ENCODE measurements at regions not wholly inside any gene's neighbourhood (a gene's known extent, or its start where the extent isn't known, plus 50 kb on each side); places are given as distances from the start of the nearest gene placed in this dataset.
A peak's percentile ranks its signal among the peaks of the same experiment; 100 is the strongest.

- DNase-seq (ENCODE audit: low read depth in 3 of 3): peak in 1 of 3 experiments; percentile 12
Measured at GRCh38 chr2:105595536-105595935, 149.2 kb upstream of the NCK2 start.

DNA sequence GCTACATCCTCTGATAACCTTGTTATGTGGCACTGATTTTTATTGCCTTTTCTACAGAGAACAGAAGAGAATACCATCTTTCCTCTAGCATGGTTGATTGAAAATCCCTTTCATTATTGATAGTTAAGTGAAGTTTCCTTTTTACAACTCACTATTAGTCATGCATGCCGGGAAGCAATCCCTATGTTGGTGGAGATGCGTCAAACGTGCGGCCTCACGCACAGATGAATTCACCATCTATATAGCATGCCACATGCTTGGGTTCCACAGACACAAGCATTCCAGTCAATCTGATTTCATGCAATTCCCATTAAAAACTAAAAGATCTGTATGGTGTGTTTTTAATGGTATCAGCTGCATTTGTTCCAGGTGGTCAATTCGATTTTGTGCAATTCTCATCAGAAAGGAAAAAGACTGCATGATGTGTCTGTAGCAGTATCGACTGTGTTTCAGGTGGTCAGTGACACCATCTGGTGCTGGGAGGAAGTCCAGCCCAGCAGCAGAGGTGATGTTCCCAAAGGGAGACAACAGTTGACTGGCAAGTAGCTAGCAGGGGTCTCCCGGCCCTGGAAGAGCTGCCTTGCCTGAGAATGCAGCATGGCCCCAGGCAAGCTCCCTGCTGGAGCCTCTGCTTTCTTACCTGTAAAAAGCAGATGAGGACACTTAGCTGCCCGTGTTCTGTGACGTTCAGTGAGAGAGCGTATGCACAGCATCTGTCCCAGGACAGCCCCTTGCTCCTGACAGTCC, 151.3 kb upstream of the NCK2 start:
- no peak for DNase-seq (ENCODE audit: low read depth in 3 of 3)

DNA sequence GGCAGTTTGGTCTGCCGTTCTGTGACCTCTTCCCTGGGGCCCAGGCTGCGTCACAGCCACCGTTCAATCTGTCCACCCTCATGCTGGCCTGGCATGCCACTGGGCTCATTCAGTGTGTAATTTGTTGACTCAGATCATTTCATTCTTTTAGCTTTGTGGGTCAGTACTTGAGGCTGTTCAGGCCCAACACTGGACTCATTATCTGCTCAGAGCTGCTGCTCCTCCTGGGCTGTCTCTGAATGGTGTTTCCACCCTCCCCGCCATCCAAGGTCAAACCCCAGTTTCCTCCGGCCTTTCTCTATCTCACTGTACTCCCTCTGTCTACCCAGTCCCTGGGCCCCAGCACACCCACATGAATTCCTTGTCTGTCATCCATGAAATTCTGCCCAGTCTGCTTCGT, 152.4 kb upstream of the NCK2 start:
- DNase-seq (ENCODE audit: low read depth in 3 of 3): no peak

DNA sequence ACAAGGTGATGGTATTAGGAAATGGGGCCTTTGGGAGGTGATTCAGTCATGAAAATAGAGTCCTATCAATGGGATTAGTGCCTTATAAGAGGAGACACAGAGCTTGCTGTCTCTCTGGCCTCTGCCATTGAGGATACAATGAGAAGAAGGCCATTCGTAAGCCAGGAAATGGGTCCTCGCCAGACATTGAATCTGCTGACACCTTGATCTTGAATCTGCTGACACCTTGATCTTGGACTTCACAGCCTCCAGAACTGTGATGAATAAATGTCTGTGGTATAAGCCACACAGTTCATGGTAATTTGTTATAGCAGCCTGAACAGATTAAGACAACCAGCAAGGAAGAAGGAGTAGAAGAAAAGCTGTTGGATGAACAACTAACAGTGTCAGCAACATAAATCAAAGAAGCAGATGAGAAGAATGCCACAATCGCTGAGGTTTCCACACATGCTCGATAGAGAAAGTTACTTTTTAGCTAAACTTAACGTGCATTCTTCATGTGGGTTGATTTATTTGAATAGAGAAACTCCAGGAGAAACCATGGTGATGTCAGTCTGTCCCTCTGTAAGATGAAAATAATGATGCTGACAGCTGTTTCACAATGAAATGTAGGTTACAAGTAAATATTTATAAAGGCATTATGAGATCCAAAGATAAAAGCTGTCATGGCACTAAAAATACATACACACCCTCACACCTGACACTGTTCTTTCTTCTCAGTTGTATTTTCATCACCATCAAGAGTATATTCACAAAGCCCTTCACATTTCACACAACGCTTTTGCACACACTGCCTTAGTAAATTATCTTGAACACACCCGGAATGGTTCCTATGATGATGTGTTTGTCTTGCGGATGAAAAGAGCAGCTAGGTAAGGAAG, 153.7 kb upstream of the NCK2 start:
- DNase-seq (ENCODE audit: low read depth in 3 of 3): no peak

DNA sequence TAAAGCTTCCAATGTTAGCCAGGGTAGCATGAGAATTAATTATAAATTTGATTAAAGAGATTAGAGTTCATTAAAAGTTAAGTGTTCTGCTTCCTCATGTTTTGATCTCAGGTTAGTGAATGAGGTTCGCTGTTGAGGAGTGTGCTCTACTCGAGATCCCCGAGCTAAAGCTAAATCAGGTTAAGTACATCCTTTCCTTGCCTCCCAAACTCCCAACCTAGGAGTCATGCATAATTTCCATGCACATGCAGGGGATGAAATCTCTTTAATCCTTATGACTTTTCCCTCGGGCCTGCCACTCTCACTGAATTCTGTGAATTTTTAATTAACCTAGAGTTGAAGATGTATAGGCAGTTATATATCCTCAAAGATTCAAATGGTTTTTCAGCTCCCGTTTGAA, 156.1 kb upstream of the NCK2 start:
- DNase-seq (ENCODE audit: low read depth in 3 of 3): no peak

DNA sequence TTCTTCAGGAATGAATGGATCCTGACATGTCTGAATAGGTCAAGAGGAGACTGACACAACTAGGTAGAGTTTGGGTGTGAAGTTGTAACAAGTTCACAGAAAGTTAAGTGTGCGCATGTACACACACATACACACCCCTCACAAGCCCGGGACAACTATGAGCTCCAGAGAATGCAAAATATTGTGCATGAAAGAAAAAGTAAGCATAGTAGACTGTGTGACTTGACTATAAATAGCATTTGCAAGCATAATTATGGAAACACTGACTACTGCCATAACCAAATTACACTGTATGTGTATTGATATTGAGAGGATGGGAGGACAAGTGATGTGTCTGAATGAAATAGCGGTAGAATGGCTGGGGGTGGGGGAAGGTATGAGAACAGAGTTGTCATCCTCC, 157.1 kb upstream of the NCK2 start:
- DNase-seq (ENCODE audit: low read depth in 3 of 3): no peak

DNA sequence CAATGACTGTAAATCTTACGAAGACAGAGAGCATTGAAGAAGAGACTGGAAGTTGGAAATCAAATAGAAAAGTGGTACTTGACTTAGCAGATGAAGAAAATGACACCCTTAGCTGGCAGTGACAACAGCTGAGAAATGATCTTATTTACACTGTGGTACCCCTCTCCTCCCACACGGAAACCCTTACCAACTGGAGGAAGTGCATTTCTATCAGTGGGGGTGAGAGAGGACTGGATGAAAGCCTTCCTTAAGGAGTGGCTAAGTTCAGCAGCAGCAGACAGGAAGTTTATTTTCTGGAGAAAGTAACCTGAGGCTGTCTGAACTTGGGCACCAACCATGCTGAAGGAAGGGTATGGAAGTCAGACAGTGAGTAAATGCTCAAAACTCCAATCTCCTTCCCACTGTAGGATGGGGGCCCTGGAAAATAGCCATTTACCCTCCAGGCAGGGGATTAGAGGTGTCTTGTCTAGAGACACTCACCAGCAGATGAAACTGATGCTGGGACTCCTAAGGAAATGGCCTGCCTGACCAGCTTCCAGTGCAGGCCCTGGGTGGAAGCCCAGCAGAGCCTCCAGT, 160.2 kb upstream of the NCK2 start:
- DNase-seq (ENCODE audit: low read depth in 3 of 3): no peak

DNA sequence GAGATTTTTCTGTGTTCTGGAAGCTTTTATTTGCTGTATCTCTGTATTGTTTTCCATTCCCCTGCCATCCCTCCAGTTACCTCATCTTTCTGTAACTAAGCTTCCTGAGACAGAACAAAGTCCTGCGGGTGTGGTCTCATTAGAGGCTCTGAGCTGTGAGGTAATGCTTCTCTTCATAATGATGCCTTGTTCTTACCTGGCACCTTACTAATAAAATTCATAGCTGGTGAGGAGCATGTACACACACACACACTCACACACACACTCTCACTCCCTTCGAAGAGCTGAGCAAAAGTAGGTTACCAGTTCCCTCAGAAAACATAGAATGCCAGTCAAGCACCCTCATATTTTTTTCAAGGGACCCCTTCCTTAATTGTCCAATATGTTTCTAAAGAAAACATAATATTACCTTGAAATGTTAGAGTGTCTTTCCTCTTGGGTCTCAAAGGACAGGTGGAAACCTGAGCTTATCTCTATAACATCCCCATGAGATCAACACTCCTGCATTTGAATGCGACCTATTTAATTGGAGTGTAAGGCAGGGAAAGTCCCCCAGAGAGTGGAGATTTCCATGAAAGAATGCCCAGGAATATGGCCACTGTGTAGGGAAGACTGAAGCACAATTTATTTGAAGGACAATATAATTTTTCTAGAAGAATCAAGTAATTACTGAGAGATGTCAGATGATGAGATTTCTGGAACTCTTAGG, 161.6 kb upstream of the NCK2 start:
- no peak for DNase-seq (ENCODE audit: low read depth in 3 of 3)

DNA sequence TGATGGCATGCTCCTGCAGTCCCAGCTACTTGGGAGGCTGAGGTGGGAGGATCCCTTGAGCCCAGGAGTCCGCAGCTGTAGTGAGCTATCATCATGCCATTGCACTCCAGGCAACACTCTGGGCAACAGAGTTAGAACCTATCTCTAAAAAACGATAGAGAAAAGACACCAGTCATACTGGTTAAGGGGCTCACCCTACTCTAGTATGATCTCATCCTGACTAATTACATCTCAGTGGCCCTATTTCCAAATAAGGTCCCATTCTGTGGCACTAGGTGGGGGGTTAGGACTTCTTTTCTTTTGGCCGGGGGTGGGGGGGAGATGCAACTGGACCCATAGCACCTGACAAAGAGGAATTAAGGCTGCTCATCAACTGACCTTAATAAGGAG, 163.2 kb upstream of the NCK2 start:
- DNase-seq (ENCODE audit: low read depth in 3 of 3): no peak

DNA sequence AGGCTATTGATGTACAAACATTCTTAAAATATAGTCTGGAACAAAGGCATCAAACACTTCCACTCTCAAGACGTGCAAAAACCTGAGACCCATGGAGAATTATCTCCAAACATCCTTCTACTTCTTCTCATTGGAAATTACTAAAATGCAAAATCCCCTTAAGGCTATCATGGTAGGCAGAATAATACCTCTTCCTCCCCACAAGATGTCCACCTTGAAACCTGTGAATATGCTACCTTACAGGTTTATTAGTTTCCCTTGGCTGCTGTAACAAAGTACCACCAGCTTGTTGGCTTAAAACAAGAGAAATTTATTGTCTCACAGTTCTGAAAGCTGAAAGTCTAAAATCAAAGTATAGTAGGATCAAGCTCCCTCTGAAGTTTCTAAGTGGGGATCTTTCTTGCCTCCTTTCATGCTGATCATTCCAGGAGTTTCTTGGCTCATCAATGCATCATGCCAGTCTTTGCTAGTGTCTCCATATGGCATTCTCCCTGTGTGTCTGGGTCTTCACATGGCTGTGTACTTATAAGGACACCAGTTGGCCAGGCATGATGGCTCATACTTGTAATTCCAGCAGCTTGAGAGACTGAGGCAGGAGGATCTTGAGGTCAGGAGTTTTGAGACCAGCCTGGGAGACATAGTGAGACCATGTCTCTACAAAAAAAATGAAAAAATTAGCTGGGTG, 163.7 kb upstream of the NCK2 start:
- no peak for DNase-seq (ENCODE audit: low read depth in 3 of 3)

- no peak for DNase-seq (ENCODE audit: low read depth in 3 of 3)
Measured at GRCh38 chr2:105580216-105580615, 164.5 kb upstream of the NCK2 start.

GRCh38 chr2:105578166-105578565, 166.5 kb upstream of the NCK2 start:
- DNase-seq (ENCODE audit: low read depth in 3 of 3): no peak

GRCh38 chr2:105577762-105578161, 166.9 kb upstream of the NCK2 start:
- DNase-seq (ENCODE audit: low read depth in 3 of 3): no peak

DNA sequence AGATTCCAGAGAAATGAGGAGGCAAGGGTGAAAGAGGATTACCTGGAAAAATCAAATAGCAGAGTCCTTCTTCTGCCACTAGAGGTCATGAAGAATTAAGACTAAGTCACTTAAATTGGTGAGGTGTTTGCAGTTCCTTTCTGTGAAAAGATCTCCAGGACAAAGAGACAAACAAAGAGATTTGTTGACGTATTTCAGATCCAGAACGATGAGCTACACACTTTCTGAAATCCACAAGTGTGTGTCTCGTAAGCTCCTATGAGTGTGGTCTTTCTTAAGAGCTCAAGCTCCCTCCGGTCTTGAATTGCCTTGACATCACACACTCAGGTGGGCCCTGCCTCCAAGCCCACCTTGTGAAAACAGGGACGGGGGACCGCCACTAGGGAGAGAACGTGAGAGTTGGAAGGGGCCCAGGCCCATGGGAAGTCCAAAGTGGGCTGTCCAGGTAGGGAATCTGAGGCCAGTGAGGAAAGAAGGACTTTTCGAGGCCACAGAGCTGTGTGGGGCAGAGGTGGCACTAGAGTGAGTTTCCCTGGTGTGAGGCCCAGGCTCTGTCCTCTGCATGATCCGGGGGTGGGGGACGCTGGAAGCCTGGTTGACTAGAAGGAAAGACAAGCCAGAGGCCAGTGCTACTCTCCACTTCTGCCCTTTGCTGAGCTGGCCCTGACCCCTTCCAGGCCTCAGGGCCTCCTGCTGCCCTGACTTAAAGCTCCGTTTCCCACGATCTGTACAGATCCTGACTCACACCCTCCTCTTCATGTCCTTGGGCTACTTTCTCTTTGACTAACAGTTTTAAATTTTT, 168.1 kb upstream of the NCK2 start:
- DNase-seq (ENCODE audit: low read depth in 3 of 3): no peak

DNA sequence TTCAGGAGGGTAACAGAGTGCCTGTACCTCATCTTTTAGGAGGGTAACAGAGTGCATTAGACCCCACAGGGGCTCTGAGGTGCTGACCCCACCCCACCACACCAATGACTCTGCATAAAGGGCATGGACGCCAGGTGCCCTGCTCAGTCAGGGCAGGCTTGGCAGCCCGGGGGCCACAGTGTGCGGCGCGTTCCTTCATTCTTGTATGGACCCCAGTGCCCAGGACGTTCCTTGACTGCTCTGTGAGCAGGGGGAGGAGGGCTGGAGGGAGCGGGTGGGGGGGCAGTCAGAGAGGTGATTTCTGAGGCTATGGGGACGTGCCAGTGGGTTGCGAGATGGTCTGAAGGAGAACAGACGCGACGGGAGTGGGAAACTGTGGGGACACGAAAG, 168.7 kb upstream of the NCK2 start:
- no peak for DNase-seq (ENCODE audit: low read depth in 3 of 3)

GRCh38 chr2:105575499-105576025, 169.2 kb upstream of the NCK2 start:
- no peak for DNase-seq (ENCODE audit: low read depth in 3 of 3)

- no peak for DNase-seq (ENCODE audit: low read depth in 3 of 3)
Measured at GRCh38 chr2:105574796-105575344, 169.8 kb upstream of the NCK2 start.

DNA sequence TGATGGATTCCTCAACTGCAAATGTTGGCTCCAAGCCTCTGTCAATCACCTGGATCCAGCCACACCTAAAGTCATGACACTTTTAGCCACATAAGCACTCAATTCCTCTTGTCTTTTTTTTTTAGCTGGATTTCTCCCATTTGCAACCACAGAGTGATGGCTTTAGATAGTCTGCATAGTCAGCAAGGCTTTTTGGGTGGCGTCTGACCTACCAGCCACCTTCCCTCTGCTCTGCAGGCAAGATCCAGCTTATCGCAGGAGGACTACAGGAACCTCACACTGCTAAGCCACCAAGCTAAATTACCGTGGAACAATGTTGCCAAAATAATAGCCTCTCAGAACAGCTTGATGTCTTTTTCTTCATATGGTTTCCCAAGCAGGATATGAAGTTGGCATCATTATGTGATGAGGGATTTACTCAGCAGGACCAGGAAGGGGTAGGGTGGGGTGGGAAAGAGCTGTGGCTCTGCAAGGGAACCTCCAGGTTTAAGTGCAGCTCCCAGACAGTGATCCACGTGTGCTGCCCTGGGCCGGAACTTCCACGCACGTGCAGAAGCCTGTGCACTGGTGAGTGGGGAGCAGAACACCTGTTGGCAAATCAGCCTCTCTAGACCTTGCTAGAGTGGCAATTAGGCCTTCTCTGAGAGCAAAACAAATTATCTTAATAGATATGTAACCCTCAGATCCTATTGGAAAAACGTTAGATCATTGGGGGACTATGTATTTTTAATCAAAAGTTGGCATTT, 170.6 kb upstream of the NCK2 start:
- no peak for DNase-seq (ENCODE audit: low read depth in 3 of 3)

DNA sequence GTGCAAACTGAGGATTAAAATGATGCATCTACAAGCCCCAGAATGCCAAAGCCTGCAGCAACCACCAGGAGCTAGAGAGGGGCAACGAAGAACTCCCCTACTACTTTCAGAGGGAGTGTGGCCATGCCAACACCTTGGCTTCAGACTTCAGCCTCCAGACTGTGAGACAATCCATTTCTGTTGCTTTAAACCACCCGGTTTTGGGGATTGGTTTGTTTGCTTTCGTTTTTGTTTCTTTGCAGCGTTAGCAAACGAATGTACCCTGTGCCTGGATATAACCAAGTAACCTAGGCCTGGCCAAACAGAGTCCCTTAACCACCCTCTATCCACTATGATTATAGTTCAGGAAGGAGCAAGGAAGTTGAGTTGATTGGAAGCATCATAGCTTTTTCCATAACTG, 171.2 kb upstream of the NCK2 start:
- no peak for DNase-seq (ENCODE audit: low read depth in 3 of 3)

All from stimulated activated CD4-positive, alpha-beta T cell treated with anti-CD3 and anti-CD28 coated beads, TNF-alpha, amount 100 ng/mL, for 24 hours (primary cell).